ENCODE measurements at regions not wholly inside any gene's neighbourhood (a gene's known extent, or its start where the extent isn't known, plus 50 kb on each side); places are given as distances from the start of the nearest gene placed in this dataset.

DNA sequence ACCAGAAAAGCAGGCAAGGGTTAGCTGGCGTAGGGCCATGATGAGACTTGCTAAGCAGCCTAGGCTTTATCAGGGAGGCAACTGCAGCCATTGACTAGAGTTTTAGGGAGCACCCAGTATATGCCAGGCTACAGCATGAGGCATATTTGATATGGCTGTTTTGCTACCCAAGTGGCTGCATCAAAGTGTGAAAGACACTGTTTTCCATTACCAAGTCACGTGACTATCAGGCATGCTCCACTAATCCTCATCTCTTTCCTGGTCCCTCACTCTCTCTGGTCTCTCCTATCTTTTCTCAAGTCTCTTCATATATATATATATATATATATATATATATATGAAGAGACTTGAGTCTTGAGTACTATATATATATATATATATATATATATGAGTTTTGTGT, 206.7 kb upstream of the POU3F1 start:
- no peak overlapping the region for H3K4me3 Mint-ChIP-seq (ENCODE audit: unreplicated experiment)
- peaks cover 4% of the 10 kb centered on the region for H3K36me3 Mint-ChIP-seq (ENCODE audit: insufficient read depth, unreplicated experiment)
- H3K4me1 Mint-ChIP-seq (ENCODE audit: insufficient read depth, unreplicated experiment): no peaks in the 10 kb centered on the region
- H3K27ac Mint-ChIP-seq (ENCODE audit: low read depth, unreplicated experiment): no peak overlapping the region
- no peaks in the 10 kb centered on the region for H3K9me3 Mint-ChIP-seq (ENCODE audit: unreplicated experiment)
- intact Hi-C loops (cut with micrococcal nuclease): no loop called here
- peaks cover 59% of the 10 kb centered on the region for H3K27me3 Mint-ChIP-seq (ENCODE audit: insufficient read depth, unreplicated experiment)
- BruUV-seq (replicated peaks): no TSS peak
- CTCF ChIA-PET: no interaction called here
- POLR2A ChIA-PET: no interaction called here
- TF ChIP-seq, protein P1, sequence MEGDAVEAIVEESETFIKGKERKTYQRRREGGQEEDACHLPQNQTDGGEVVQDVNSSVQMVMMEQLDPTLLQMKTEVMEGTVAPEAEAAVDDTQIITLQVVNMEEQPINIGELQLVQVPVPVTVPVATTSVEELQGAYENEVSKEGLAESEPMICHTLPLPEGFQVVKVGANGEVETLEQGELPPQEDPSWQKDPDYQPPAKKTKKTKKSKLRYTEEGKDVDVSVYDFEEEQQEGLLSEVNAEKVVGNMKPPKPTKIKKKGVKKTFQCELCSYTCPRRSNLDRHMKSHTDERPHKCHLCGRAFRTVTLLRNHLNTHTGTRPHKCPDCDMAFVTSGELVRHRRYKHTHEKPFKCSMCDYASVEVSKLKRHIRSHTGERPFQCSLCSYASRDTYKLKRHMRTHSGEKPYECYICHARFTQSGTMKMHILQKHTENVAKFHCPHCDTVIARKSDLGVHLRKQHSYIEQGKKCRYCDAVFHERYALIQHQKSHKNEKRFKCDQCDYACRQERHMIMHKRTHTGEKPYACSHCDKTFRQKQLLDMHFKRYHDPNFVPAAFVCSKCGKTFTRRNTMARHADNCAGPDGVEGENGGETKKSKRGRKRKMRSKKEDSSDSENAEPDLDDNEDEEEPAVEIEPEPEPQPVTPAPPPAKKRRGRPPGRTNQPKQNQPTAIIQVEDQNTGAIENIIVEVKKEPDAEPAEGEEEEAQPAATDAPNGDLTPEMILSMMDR (IDR thresholded peaks at IDR 0.05; ENCODE audit: unreplicated experiment): no peak
- no peak for DNase-seq (ENCODE audit: unreplicated experiment)

- Mint-ChIP-seq H3K36me3 (ENCODE audit: insufficient read depth, unreplicated experiment) (no peaks in the 10 kb centered on the region), H3K9me3 (ENCODE audit: unreplicated experiment) (no peaks in the 10 kb centered on the region), H3K4me1 (ENCODE audit: insufficient read depth, unreplicated experiment) (no peaks in the 10 kb centered on the region), H3K27ac (ENCODE audit: low read depth, unreplicated experiment) (no peak overlapping the region), H3K4me3 (ENCODE audit: unreplicated experiment) (no peak overlapping the region), H3K27me3 (ENCODE audit: insufficient read depth, unreplicated experiment) (peaks cover 37% of the 10 kb centered on the region)
- ChIA-PET CTCF (no interaction called here), POLR2A (no interaction called here)
- TF ChIP-seq, protein P1 (IDR thresholded peaks at IDR 0.05; ENCODE audit: unreplicated experiment): no peak
- no peak for DNase-seq (ENCODE audit: unreplicated experiment)
- BruUV-seq (replicated peaks): no TSS peak
- intact Hi-C loops (cut with micrococcal nuclease): no loop called here
Measured at GRCh38 chr1:38250356-38250755, 203.8 kb upstream of the POU3F1 start.

GRCh38 chr1:38249001-38249400, 202.4 kb upstream of the POU3F1 start:
- CTCF ChIA-PET: interaction anchor here (0.6 kb wide), 1 partner anchor 178 kb away, joined by 4 read pairs; no protein-coding TSS in a partner anchor
- Mint-ChIP-seq H3K4me3 (ENCODE audit: unreplicated experiment) (no peak overlapping the region), H3K9me3 (ENCODE audit: unreplicated experiment) (no peaks in the 10 kb centered on the region), H3K27ac (ENCODE audit: low read depth, unreplicated experiment) (no peak overlapping the region), H3K36me3 (ENCODE audit: insufficient read depth, unreplicated experiment) (no peaks in the 10 kb centered on the region), H3K4me1 (ENCODE audit: insufficient read depth, unreplicated experiment) (no peaks in the 10 kb centered on the region), H3K27me3 (ENCODE audit: insufficient read depth, unreplicated experiment) (peaks cover 32% of the 10 kb centered on the region)
- TF ChIP-seq, protein P1 (IDR thresholded peaks at IDR 0.05; ENCODE audit: unreplicated experiment): no peak
- POLR2A ChIA-PET: no interaction called here
- BruUV-seq (replicated peaks): no TSS peak
- no peak for DNase-seq (ENCODE audit: unreplicated experiment)
- intact Hi-C loops (cut with micrococcal nuclease): no loop called here

DNA sequence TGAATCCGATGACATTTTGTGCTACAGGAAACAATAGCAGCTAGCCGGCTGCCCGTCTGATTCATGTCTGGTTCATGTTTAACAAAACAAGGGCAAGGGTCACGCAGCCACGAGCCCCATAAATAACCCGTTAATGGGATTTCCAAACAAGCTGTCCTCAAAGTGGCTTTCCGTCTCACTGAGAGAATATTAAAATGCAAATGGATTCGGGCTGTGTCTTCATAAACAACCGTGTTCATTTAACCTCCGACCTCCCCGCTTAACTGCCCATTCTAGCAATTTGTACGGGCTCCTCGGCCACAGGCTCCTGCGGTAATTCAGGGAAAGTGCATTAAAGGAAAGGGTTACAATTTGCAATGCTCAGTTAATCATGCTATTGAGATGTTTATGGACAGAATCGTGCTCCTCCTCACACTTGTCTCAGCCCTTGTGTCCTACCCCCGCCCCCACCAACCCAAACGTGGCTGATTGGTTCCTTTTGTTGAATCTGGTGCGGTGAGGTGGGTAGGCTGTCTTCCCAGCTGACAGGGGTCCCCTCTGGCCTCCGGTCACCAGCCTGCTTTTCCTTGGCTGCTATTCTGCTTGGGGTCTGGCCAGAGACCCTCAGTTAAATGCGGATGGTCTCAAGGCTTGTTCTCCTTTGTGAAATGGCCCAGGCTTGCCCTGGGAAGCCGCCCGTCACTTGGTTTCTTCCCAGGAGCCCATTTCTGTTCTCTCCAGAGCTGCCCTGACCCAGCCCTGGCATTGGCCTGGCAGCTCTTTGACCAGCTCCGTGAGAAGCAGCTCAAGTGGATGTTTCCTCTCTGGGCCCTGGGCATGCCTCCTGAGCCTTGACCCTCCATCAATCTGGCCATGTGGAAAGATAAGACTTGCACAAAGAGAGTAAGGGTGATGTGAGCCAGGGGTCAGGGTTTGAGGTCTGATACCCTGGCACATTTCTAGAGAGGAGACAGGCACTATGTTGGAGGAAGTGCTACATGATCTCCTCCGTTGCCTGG, 200.7 kb upstream of the POU3F1 start:
- intact Hi-C loops (cut with micrococcal nuclease): no loop called here
- no TSS peak for BruUV-seq (replicated peaks)
- POLR2A ChIA-PET: no interaction called here
- Mint-ChIP-seq H3K4me3 (ENCODE audit: unreplicated experiment) (no peak overlapping the region), H3K36me3 (ENCODE audit: insufficient read depth, unreplicated experiment) (no peaks in the 10 kb centered on the region), H3K9me3 (ENCODE audit: unreplicated experiment) (no peaks in the 10 kb centered on the region), H3K27me3 (ENCODE audit: insufficient read depth, unreplicated experiment) (peaks cover 32% of the 10 kb centered on the region), H3K27ac (ENCODE audit: low read depth, unreplicated experiment) (no peak overlapping the region), H3K4me1 (ENCODE audit: insufficient read depth, unreplicated experiment) (no peaks in the 10 kb centered on the region)
- TF ChIP-seq, protein P1 (IDR thresholded peaks at IDR 0.05; ENCODE audit: unreplicated experiment): no peak
- peak; percentile 4 for DNase-seq (ENCODE audit: unreplicated experiment)
- CTCF ChIA-PET: no interaction called here
